SK-N-SH (cell line): ENCODE measurements at regions not wholly inside any gene's neighbourhood (a gene's known extent, or its start where the extent isn't known, plus 50 kb on each side); places are given as distances from the start of the nearest gene placed in this dataset.

ENCODE experiments used
- CTCF ChIA-PET: fragments of 300-600, 350-600 bp; formaldehyde crosslinking; extraction: SDS; loops from one replicate; lab custom pipeline; 2021; lab: Yijun Ruan, JAX
- POLR2A ChIA-PET: fragments of 350-600 bp; sonication (Branson Sonifier 250); formaldehyde crosslinking; extraction: SDS; loops from one replicate; lab custom pipeline; 2020; ENCODE audit warnings: antibody characterized with exemption, inconsistent platforms; lab: Yijun Ruan, JAX
- DNase-seq: peaks from one replicate; pipeline ENCODE4 v3.0.0; 2012
- H2AFZ ChIP-seq: fragments of 200-600 bp; sonication (generic); 2 replicates; pipeline ENCODE4 v1.8.1; 2016; ENCODE audit warnings: antibody characterized with exemption, mild to moderate bottlenecking, low read depth
- H3F3A ChIP-seq: fragments of 200-600 bp; sonication (generic); replicated peaks from 2 replicates; pipeline ENCODE3; 2016; ENCODE audit warnings: antibody characterized with exemption, mild to moderate bottlenecking; ENCODE audit not compliant: insufficient read depth
- H3K27ac ChIP-seq, 2 experiments: fragments of 200-500 bp in 1 of 2; fragments of 200-600 bp in 1 of 2; sonication (Bioruptor generic) in 1 of 2; sonication (generic), shearing (Covaris generic) in 1 of 2; 2 replicates each; pipeline versions ENCODE4 v1.5.1 to v1.6.1; 2014 to 2016; ENCODE audit warnings: low read depth in 2 of 2, inconsistent platforms in 1 of 2, low read length in 1 of 2, mild to moderate bottlenecking in 1 of 2, mixed read lengths in 1 of 2
- H3K27me3 ChIP-seq: fragments of 200-600 bp; sonication (generic), shearing (Covaris generic); 2 replicates; pipeline ENCODE4 v1.6.1; 2016; ENCODE audit warnings: mixed run types; ENCODE audit not compliant: insufficient read depth
- H3K36me3 ChIP-seq, 2 experiments: fragments of 200-500 bp in 1 of 2; fragments of 200-600 bp in 1 of 2; sonication (Bioruptor generic) in 1 of 2; sonication (generic) in 1 of 2; replicated peaks in 1 of 2; 2 replicates each; pipeline versions ENCODE3 to v1.5.1; 2014 to 2016; ENCODE audit warnings: low read length in 1 of 2, mild to moderate bottlenecking in 1 of 2; ENCODE audit not compliant: insufficient read depth in 2 of 2, control insufficient read depth in 1 of 2
- H3K4me1 ChIP-seq, 2 experiments: fragments of 200-500 bp in 1 of 2; fragments of 200-600 bp in 1 of 2; sonication (Bioruptor generic) in 1 of 2; sonication (generic), shearing (Covaris generic) in 1 of 2; 2 replicates each; pipeline versions ENCODE4 v1.5.1 to v1.6.1; 2014 to 2016; ENCODE audit warnings: low read depth in 1 of 2, low read length in 1 of 2, mixed run types in 1 of 2; ENCODE audit not compliant: insufficient read depth in 2 of 2, control insufficient read depth in 1 of 2
- H3K4me2 ChIP-seq: fragments of 200-600 bp; sonication (generic), shearing (Covaris generic); 2 replicates; pipeline ENCODE4 v1.6.1; 2017; ENCODE audit warnings: mixed run types
- H3K4me3 ChIP-seq, 2 experiments: fragments of 200-500 bp in 1 of 2; fragments of 200-600 bp in 1 of 2; sonication (Bioruptor generic) in 1 of 2; sonication (generic), shearing (Covaris generic) in 1 of 2; 2 replicates each; pipeline versions ENCODE4 v1.5.1 to v1.8.1; 2014 to 2016; ENCODE audit warnings: low read depth in 2 of 2, inconsistent platforms in 1 of 2, low read length in 1 of 2, mild to moderate bottlenecking in 1 of 2, mixed read lengths in 1 of 2, moderate library complexity in 1 of 2
- H3K79me2 ChIP-seq: fragments of 200-600 bp; sonication (generic); 2 replicates; pipeline ENCODE4 v1.8.1; 2017; ENCODE audit warnings: mild to moderate bottlenecking; ENCODE audit not compliant: insufficient read depth
- H3K9ac ChIP-seq: fragments of 200-600 bp; sonication (generic); 2 replicates; pipeline ENCODE4 v1.6.1; 2017; ENCODE audit warnings: mixed run types
- H3K9me2 ChIP-seq: fragments of 200-600 bp; sonication (generic); 2 replicates; pipeline ENCODE4 v1.6.1; 2017; ENCODE audit warnings: mixed run types
- H3K9me3 ChIP-seq: fragments of 200-600 bp; sonication (generic); 2 replicates; pipeline ENCODE4 v1.6.1; 2017; ENCODE audit warnings: mixed run types, mild to moderate bottlenecking, moderate library complexity
- H4K20me1 ChIP-seq: fragments of 200-600 bp; sonication (generic); 2 replicates; pipeline ENCODE4 v1.6.1; 2017; ENCODE audit warnings: mild to moderate bottlenecking, mixed run types; ENCODE audit not compliant: insufficient read depth
- ELF1 ChIP-seq: IDR thresholded peaks from 2 replicates; pipeline ENCODE4 v1.4.0; 2012
- EP300 ChIP-seq, 2 experiments: IDR thresholded peaks; 2 replicates each; pipeline versions ENCODE4 v1.4.0 to v1.6.1; 2012; ENCODE audit warnings: borderline replicate concordance in 1 of 2, low read depth in 1 of 2, low read length in 1 of 2
- FOSL2 ChIP-seq: IDR thresholded peaks from 2 replicates; pipeline ENCODE4 v1.4.0; 2012; ENCODE audit warnings: low read depth, mild to moderate bottlenecking, moderate library complexity, borderline replicate concordance
- FOXJ3 ChIP-seq: sonication (generic); formaldehyde crosslinking; IDR thresholded peaks from 2 replicates; pipeline ENCODE4 v1.5.1; 2020; ENCODE audit warnings: mild to moderate bottlenecking, missing genetic modification reagents
- GABPA ChIP-seq: IDR thresholded peaks from 2 replicates; pipeline ENCODE4 v1.4.0; 2012; ENCODE audit warnings: low read depth, mild to moderate bottlenecking
- GATA2 ChIP-seq: sonication (generic); formaldehyde crosslinking; IDR thresholded peaks from 2 replicates; pipeline ENCODE4 v1.5.0; 2020; ENCODE audit warnings: mild to moderate bottlenecking, missing genetic modification reagents
- MXI1 ChIP-seq: IDR thresholded peaks from 2 replicates; pipeline ENCODE4 v1.6.1; 2012; ENCODE audit warnings: mild to moderate bottlenecking, low read depth, low read length, improper control_type of control experiment
- NRF1 ChIP-seq: IDR thresholded peaks from 2 replicates; pipeline ENCODE4 v1.6.1; 2012; ENCODE audit warnings: low read depth, mild to moderate bottlenecking, low read length
- POLR2AphosphoS5 ChIP-seq: IDR thresholded peaks from 2 replicates; pipeline ENCODE4 v1.6.1; 2012; ENCODE audit warnings: low read depth, low read length
- SMC3 ChIP-seq: IDR thresholded peaks from 2 replicates; pipeline ENCODE4 v1.6.1; 2012; ENCODE audit warnings: low read depth, low read length, improper control_type of control experiment
- TAF1 ChIP-seq: IDR thresholded peaks from 2 replicates; pipeline ENCODE4 v1.6.1; 2012; ENCODE audit warnings: low read depth, mild to moderate bottlenecking, low read length, moderate library complexity, borderline replicate concordance
- USF1 ChIP-seq: IDR thresholded peaks from 2 replicates; pipeline ENCODE4 v1.4.0; 2012; ENCODE audit warnings: low read depth, borderline replicate concordance
- YY1 ChIP-seq: IDR thresholded peaks from 2 replicates; pipeline ENCODE4 v1.4.0; 2012; ENCODE audit warnings: low read depth, mild to moderate bottlenecking
- ZBTB33 ChIP-seq: IDR thresholded peaks from 2 replicates; pipeline ENCODE4 v1.4.0; 2012; ENCODE audit warnings: low read depth, borderline replicate concordance
- WGBS: methylation state at CpG from one replicate; pipeline ENCODE4 v1.1.6; 2017; ENCODE audit warnings: low lambda C conversion rate; 5-methylcytosine and 5-hydroxymethylcytosine counted together
- TF ChIP-seq, protein P1 (sequence below): IDR thresholded peaks from 2 replicates; pipeline ENCODE4 v1.4.0; 2012; ENCODE audit warnings: low read depth
- TF ChIP-seq, protein P2 (sequence below): IDR thresholded peaks from 2 replicates; pipeline ENCODE4; 2012
- TF ChIP-seq, protein P3 (sequence below): fragments of 150-350 bp; IDR thresholded peaks from 2 replicates; pipeline ENCODE4 v1.6.1; 2016; ENCODE audit warnings: mild to moderate bottlenecking, low read depth, low read length

DNA sequence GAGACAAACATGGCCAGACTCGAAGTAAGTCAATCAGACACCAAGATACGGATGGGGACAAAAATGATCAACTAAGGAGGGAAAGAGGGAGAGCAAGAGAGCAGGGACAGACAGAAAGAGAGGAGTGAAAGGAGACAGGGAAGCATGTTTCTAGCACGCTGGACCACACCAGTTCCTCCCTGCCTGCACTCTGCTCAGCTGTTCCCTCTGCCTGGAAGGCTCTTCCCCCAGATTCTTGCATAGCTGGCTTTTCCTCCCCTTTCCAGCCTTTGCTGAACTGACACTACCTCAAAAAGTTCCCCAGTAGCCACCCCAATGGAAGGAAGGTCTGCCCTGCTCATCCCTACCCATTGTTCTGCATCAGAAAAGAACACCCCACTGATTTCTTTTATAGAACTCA lies 185.9 kb downstream of the MAFB start:
- WGBS, result 32% methylated on average over 3 of the region's 3 CpGs
- CTCF ChIA-PET, result interaction anchor here (1.5 kb wide), 1 partner anchor 10 kb away, joined by 3 read pairs; no protein-coding TSS in a partner anchor
- no peak overlapping the region for H3K27ac ChIP-seq
- H2AFZ ChIP-seq, result no peak overlapping the region
- POLR2A ChIA-PET, result no interaction called here
- no peaks in the 10 kb centered on the region for H4K20me1 ChIP-seq
- no peaks in the 10 kb centered on the region for H3K4me1 ChIP-seq
- no peak overlapping the region for H3K4me2 ChIP-seq
- H3K9me2 ChIP-seq, result no peaks in the 10 kb centered on the region
- H3K9me3 ChIP-seq, result no peaks in the 10 kb centered on the region
- no peaks in the 10 kb centered on the region for H3K79me2 ChIP-seq
- no peaks in the 10 kb centered on the region for H3F3A ChIP-seq
- H3K36me3 ChIP-seq, result no peaks in the 10 kb centered on the region
- no peak overlapping the region for H3K4me3 ChIP-seq
- no peak for DNase-seq
- TF ChIP-seq TAF1, result no peak
- TF ChIP-seq ELF1, result no peak
- no peak for TF ChIP-seq USF1
- no peak for TF ChIP-seq NRF1
- TF ChIP-seq SMC3, result no peak
- no peak for TF ChIP-seq POLR2AphosphoS5
- no peak for TF ChIP-seq FOSL2
- TF ChIP-seq, protein P1, sequence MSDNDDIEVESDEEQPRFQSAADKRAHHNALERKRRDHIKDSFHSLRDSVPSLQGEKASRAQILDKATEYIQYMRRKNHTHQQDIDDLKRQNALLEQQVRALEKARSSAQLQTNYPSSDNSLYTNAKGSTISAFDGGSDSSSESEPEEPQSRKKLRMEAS, result no peak
- TF ChIP-seq FOXJ3 (CRISPR knock-in tag), result no peak
- no peak for TF ChIP-seq ZBTB33
- TF ChIP-seq, protein P2, sequence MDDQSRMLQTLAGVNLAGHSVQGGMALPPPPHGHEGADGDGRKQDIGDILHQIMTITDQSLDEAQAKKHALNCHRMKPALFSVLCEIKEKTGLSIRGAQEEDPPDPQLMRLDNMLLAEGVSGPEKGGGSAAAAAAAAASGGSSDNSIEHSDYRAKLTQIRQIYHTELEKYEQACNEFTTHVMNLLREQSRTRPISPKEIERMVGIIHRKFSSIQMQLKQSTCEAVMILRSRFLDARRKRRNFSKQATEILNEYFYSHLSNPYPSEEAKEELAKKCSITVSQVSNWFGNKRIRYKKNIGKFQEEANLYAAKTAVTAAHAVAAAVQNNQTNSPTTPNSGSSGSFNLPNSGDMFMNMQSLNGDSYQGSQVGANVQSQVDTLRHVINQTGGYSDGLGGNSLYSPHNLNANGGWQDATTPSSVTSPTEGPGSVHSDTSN, result no peak
- no peak for TF ChIP-seq EP300 (IDR thresholded peaks at IDR 0.05; ENCODE audit: borderline replicate concordance in 1 of 2, low read depth in 1 of 2, low read length in 1 of 2)
- no peak for TF ChIP-seq MXI1
- no peak for TF ChIP-seq GABPA
- TF ChIP-seq GATA2 (CRISPR knock-in tag), result no peak
- TF ChIP-seq, protein P3, sequence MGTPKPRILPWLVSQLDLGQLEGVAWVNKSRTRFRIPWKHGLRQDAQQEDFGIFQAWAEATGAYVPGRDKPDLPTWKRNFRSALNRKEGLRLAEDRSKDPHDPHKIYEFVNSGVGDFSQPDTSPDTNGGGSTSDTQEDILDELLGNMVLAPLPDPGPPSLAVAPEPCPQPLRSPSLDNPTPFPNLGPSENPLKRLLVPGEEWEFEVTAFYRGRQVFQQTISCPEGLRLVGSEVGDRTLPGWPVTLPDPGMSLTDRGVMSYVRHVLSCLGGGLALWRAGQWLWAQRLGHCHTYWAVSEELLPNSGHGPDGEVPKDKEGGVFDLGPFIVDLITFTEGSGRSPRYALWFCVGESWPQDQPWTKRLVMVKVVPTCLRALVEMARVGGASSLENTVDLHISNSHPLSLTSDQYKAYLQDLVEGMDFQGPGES, result no peak
- TF ChIP-seq YY1, result no peak
- no peaks in the 10 kb centered on the region for H3K27me3 ChIP-seq
- H3K9ac ChIP-seq, result no peak overlapping the region
